Transverse colon (tissue), 4 donors: ENCODE measurements at regions not wholly inside any gene's neighbourhood (a gene's known extent, or its start where the extent isn't known, plus 50 kb on each side); places are given as distances from the start of the nearest gene placed in this dataset.

Experiments
- DNase-seq: peaks from one replicate; pipeline ENCODE4 v3.0.0-alpha.2; 2019
- H3K27ac ChIP-seq, 4 donors: fragments of 200-600 bp; sonication (generic); 2 replicates each; pipeline ENCODE4 v1.5.1; 2016 to 2018; ENCODE audit warnings: inconsistent platforms in 4 of 4
- H3K27me3 ChIP-seq: fragments of 200-600 bp; sonication (generic); 2 replicates; pipeline ENCODE4 v1.5.1; 2017; ENCODE audit warnings: inconsistent platforms
- H3K36me3 ChIP-seq, 4 donors: fragments of 200-600 bp; sonication (generic); 2 replicates each; pipeline ENCODE4 v1.5.1; 2017 to 2019; ENCODE audit warnings: inconsistent platforms in 4 of 4
- H3K4me1 ChIP-seq, 4 donors: fragments of 200-600 bp; sonication (generic); 2 replicates each; pipeline ENCODE4 v1.5.1; 2017 to 2020; ENCODE audit warnings: inconsistent platforms in 4 of 4
- H3K4me3 ChIP-seq, 4 donors: fragments of 200-600 bp; sonication (generic); 1 replicate in 1 of 4; 2 replicates in 3 of 4; pipeline versions ENCODE4 v1.5.1 to v1.6.1; 2017 to 2019; ENCODE audit warnings: inconsistent platforms in 4 of 4
- H3K9me3 ChIP-seq, 2 donors: fragments of 200-600 bp; sonication (generic); 2 replicates each; pipeline ENCODE4 v1.5.1; 2017 to 2019; ENCODE audit warnings: inconsistent platforms in 2 of 2
- EP300 ChIP-seq: sonication (generic); formaldehyde crosslinking; IDR thresholded peaks from one replicate; pipeline ENCODE4 v1.6.1; 2017; ENCODE audit warnings: antibody characterized with exemption, low read depth
- POLR2A ChIP-seq: fragments of 450-650 bp; IDR thresholded peaks from one replicate; pipeline ENCODE4 v1.6.1; 2016; ENCODE audit warnings: antibody characterized with exemption, mild to moderate bottlenecking, moderate library complexity
- POLR2AphosphoS5 ChIP-seq, 3 donors: sonication (generic); formaldehyde crosslinking; IDR thresholded peaks; one replicate each; pipeline ENCODE4 v1.6.1; 2016; ENCODE audit warnings: antibody characterized with exemption in 3 of 3
- WGBS, 2 donors: methylation state at CpG; one replicate each; pipeline ENCODE4 v1.1.5; 2018; ENCODE audit warnings: low coverage in 1 of 2; 5-methylcytosine and 5-hydroxymethylcytosine counted together
- in situ Hi-C, 4 donors: fragments of 200-750 bp; cut with MboI; loops; one replicate each; pipeline versions ENCODE4 v1.15.0 to v1.15.1; 2017; ENCODE audit warnings: low sequenced_read_pairs in 3 of 4, low pct_ligation_motif_present in 1 of 4, low pct_unique_long_range_greater_than_20kb in 1 of 4
- intact Hi-C: fragments of 100-400 bp; cut with DNase I; formaldehyde crosslinking; loops from one replicate; pipeline ENCODE4 v1.15.1; 2023; ENCODE audit warnings: low total_unique reads
- TF ChIP-seq, protein P1 (sequence below), 5 experiments: fragments of 200-600 bp in 3 of 5; fragments of 450-650 bp in 2 of 5; sonication (generic) in 3 of 5; IDR thresholded peaks; 1 replicate in 2 of 5; 2 replicates in 3 of 5; pipeline ENCODE4 v1.5.1; 2016 to 2017; ENCODE audit warnings: antibody characterized with exemption in 5 of 5, inconsistent platforms in 3 of 5, mild to moderate bottlenecking in 2 of 5, moderate library complexity in 1 of 5

DNA sequence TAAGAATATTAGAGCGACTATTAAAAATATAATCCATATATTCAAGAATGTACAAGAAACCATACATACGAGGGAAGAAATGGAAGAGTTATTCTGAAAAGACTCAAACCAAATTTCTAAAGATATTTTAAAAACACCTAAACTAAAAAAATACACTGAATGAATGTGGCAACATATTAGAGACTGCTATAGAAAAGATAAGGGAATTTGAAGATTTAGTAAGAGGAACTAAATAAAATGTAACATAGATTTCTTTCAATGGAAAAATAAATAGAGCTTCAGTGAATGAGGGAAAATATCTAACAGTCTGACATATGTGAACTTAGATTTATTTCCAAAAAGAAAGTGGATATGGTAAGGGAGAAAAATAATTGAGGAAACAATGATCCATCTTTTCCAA is 194.9 kb upstream of the STXBP5 start:
- no peak overlapping the region for H3K27ac ChIP-seq
- no peak for DNase-seq
- no peaks in the 10 kb centered on the region for H3K36me3 ChIP-seq
- no peaks in the 10 kb centered on the region for H3K9me3 ChIP-seq
- H3K27me3 ChIP-seq, result no peaks in the 10 kb centered on the region
- in situ Hi-C loops (no loop called here), intact Hi-C loops (loop anchor here (5.0 kb wide), 1 partner anchor 1128 kb away; no protein-coding TSS in a partner anchor)
- no peaks in the 10 kb centered on the region for H3K4me1 ChIP-seq
- TF ChIP-seq POLR2AphosphoS5 (IDR thresholded peaks at IDR 0.05) (no peak), EP300 (no peak), POLR2A (no peak)
- TF ChIP-seq, protein P1, sequence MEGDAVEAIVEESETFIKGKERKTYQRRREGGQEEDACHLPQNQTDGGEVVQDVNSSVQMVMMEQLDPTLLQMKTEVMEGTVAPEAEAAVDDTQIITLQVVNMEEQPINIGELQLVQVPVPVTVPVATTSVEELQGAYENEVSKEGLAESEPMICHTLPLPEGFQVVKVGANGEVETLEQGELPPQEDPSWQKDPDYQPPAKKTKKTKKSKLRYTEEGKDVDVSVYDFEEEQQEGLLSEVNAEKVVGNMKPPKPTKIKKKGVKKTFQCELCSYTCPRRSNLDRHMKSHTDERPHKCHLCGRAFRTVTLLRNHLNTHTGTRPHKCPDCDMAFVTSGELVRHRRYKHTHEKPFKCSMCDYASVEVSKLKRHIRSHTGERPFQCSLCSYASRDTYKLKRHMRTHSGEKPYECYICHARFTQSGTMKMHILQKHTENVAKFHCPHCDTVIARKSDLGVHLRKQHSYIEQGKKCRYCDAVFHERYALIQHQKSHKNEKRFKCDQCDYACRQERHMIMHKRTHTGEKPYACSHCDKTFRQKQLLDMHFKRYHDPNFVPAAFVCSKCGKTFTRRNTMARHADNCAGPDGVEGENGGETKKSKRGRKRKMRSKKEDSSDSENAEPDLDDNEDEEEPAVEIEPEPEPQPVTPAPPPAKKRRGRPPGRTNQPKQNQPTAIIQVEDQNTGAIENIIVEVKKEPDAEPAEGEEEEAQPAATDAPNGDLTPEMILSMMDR (IDR thresholded peaks at IDR 0.05), result no peak
- no peak overlapping the region for H3K4me3 ChIP-seq
- WGBS, 2 donors, result 87 to 89% methylated on average over 2 of the region's 2 CpGs

DNA sequence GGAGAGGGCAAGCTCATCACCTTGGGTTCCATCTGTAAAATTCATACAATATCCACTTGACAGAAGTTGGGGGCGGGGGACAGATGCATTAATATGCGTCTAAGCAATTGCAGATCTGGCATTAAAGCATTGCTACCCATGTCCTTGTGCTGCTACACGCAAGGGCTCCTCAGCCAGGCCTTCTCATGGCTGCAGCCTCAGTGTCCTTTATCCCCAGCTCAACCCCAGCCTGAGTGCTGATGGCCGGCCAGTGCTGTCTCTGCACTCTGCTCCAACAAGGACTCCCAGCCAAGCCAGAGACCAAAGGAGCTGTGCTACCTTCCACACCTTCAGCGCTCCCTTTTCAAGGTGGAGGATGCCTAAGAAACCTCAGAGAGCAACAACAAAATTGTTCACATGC is 188.5 kb upstream of the STXBP5 start:
- no peak overlapping the region for H3K27ac ChIP-seq
- intact Hi-C loops, result no loop called here
- DNase-seq, result no peak
- WGBS, 2 donors, result 89 to 100% methylated on average over 2 to 5 of the region's 5 CpGs
- no peak overlapping the region for H3K4me3 ChIP-seq
- H3K9me3 ChIP-seq, result no peaks in the 10 kb centered on the region
- in situ Hi-C loops, result no loop called here
- TF ChIP-seq POLR2A (no peak), EP300 (no peak), POLR2AphosphoS5 (IDR thresholded peaks at IDR 0.05) (no peak)
- TF ChIP-seq, protein P1 (IDR thresholded peaks at IDR 0.05), result no peak
- H3K27me3 ChIP-seq, result no peaks in the 10 kb centered on the region
- H3K36me3 ChIP-seq, result no peaks in the 10 kb centered on the region
- H3K4me1 ChIP-seq, result no peaks in the 10 kb centered on the region

DNA sequence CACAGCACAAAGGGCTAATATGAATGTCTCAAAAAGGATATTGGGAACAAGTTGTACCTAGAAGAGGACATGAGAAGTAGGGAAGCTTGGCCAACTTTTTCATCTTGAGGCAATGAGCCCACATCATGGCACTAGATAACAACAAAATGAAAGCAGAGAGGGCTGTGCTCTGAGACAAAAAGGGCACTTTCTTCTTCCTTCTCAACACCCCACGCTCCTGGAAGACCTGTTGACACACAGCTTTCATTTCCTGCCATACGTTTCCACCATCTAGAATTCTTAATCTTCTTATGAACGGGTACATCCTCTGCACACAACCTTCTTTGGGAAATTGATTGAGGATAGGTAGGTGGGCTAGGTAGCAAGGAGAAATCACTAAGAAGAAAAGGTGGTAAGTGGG is 187.8 kb upstream of the STXBP5 start:
- intact Hi-C loops, result no loop called here
- no peak overlapping the region for H3K4me3 ChIP-seq
- DNase-seq, result no peak
- TF ChIP-seq, protein P1 (IDR thresholded peaks at IDR 0.05), result no peak
- TF ChIP-seq EP300, result no peak
- TF ChIP-seq POLR2A, result no peak
- TF ChIP-seq POLR2AphosphoS5 (IDR thresholded peaks at IDR 0.05), result no peak
- no peaks in the 10 kb centered on the region for H3K9me3 ChIP-seq
- no peaks in the 10 kb centered on the region for H3K4me1 ChIP-seq
- WGBS, 2 donors, result 75 to 77% methylated on average over 3 of the region's 3 CpGs
- in situ Hi-C loops, result no loop called here
- no peaks in the 10 kb centered on the region for H3K36me3 ChIP-seq
- H3K27me3 ChIP-seq, result no peaks in the 10 kb centered on the region
- no peak overlapping the region for H3K27ac ChIP-seq

GRCh38 chr6:147017153-147017552 is 187.1 kb upstream of the STXBP5 start:
- in situ Hi-C loops, result no loop called here
- intact Hi-C loops, result no loop called here
- Histone ChIP-seq H3K4me1 (no peaks in the 10 kb centered on the region), H3K27ac (no peak overlapping the region), H3K27me3 (no peaks in the 10 kb centered on the region), H3K36me3 (no peaks in the 10 kb centered on the region), H3K9me3 (no peaks in the 10 kb centered on the region), H3K4me3 (no peak overlapping the region)
- TF ChIP-seq POLR2A (no peak), POLR2AphosphoS5 (IDR thresholded peaks at IDR 0.05) (no peak), EP300 (no peak)
- TF ChIP-seq, protein P1 (IDR thresholded peaks at IDR 0.05), result no peak
- WGBS, 2 donors, result 70 to 97% methylated on average over 3 to 4 of the region's 4 CpGs
- DNase-seq, result no peak
